ENCODE measurements at regions not wholly inside any gene's neighbourhood (a gene's known extent, or its start where the extent isn't known, plus 50 kb on each side); places are given as distances from the start of the nearest gene placed in this dataset.

DNA sequence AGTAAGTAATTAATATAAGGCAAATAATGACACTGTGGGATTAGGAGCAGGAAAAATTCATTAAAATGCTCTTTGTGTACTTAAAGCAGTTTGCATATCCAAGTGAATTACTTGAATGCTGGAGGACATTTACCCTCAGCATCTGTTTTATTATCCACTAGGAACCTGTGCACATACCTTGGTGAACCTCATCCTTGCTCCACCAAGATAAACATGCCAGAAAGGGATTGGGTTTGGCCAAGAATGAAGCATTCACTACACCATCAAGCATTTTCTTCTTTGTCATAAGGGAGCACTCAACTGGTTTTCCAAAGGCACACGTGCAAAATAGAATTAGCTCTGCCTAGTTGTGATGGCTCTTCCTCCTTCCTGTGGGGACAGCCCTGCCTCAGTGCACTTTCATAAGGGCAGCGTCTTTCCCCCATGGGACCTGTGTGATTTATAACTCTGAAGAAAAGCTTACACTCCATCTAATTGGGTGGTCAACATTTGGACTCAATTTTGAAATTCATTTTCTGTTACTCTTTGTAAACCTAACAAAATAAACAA, 291.7 kb downstream of the USP46 start:
- no peak overlapping the region for H3K4me3 ChIP-seq
- no peak overlapping the region for H3K4me2 ChIP-seq (ENCODE audit: insufficient read depth, low read length)
- H3K9ac ChIP-seq (ENCODE audit: insufficient read depth in 1 of 2, low read depth in 2 of 2, low read length in 2 of 2): no peak overlapping the region
- TF ChIP-seq ZNF695 (CRISPR knock-in tag; IDR thresholded peaks at IDR 0.05) (no peak), ZNF408 (CRISPR knock-in tag; IDR thresholded peaks at IDR 0.05; ENCODE audit: low read depth) (no peak)
- intact Hi-C loops (cut with micrococcal nuclease) (no loop called here), in situ Hi-C loops (cut with MboI) (no loop called here)
- DNase-seq (ENCODE audit: extremely low read depth in 1 of 4, low spot score in 3 of 4): no peak
- H3K9me3 ChIP-seq (replicated peaks; ENCODE audit: control insufficient read depth, insufficient read depth, low read depth, low read length): no peaks in the 10 kb centered on the region
- H2AFZ ChIP-seq (ENCODE audit: low read depth, low read length): no peak overlapping the region
- no TSS peak for BruUV-seq (replicated peaks)
- H3K79me2 ChIP-seq (ENCODE audit: control insufficient read depth, insufficient read depth, low read length): no peaks in the 10 kb centered on the region
- 0% methylated on average over 2 of the region's 2 CpGs for WGBS (ENCODE audit: insufficient coverage, low coverage, missing lambda C conversion rate)
- POLR2A ChIA-PET: no interaction called here
- no peak for FAIRE-seq
- no peaks in the 10 kb centered on the region; a peak in 1 of 5 replicates for H3K27me3 ChIP-seq (ENCODE audit: control insufficient read depth in 2 of 2, insufficient read depth in 2 of 2, low read length in 2 of 2)
- no peak for ATAC-seq
- no peaks in the 10 kb centered on the region for H3K9me1 ChIP-seq (ENCODE audit: control insufficient read depth, insufficient read depth, low read length)
- H3K27ac ChIP-seq (ENCODE audit: extremely low read depth, low read depth, low read length): no peak overlapping the region
- no peaks in the 10 kb centered on the region for H3K36me3 ChIP-seq (ENCODE audit: control insufficient read depth, insufficient read depth, low read length)
- no peaks in the 10 kb centered on the region; the same call in 1 of the 2 replicates for H4K20me1 ChIP-seq (replicated peaks; ENCODE audit: control insufficient read depth, insufficient read depth, low read length)
- CTCF ChIA-PET (ENCODE audit: low intra/inter-chr PET ratio): no interaction called here
- H3K4me1 ChIP-seq (replicated peaks in 1 of 2; ENCODE audit: control insufficient read depth in 2 of 2, insufficient read depth in 2 of 2, low read length in 2 of 2): no peaks in the 10 kb centered on the region

DNA sequence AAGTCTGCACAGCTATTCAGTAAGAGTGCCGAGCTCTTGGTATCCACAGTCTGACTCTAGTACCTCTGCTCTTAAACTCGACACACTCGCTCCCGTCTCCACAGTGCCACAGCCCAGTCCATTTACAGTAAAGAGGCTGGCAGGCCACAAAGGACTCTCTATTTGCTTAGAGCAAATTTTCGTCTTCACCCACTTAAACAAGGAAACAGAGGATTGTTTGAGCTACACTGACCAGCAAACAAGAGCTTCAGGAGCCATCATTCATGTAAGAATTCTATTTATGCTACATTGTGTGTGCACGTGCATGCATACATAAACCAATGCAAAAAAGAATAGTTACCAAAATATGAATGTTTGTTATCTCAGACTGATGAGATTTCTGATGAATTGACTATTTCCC, 290.2 kb downstream of the USP46 start:
- no TSS peak for BruUV-seq (replicated peaks)
- no peak overlapping the region for H3K9ac ChIP-seq (ENCODE audit: insufficient read depth in 1 of 2, low read depth in 2 of 2, low read length in 2 of 2)
- ChIA-PET CTCF (ENCODE audit: low intra/inter-chr PET ratio) (no interaction called here), POLR2A (no interaction called here)
- H3K36me3 ChIP-seq (ENCODE audit: control insufficient read depth, insufficient read depth, low read length): no peaks in the 10 kb centered on the region
- H3K79me2 ChIP-seq (ENCODE audit: control insufficient read depth, insufficient read depth, low read length): no peaks in the 10 kb centered on the region
- ATAC-seq: no peak
- H3K4me2 ChIP-seq (ENCODE audit: insufficient read depth, low read length): no peak overlapping the region
- H3K27me3 ChIP-seq (ENCODE audit: control insufficient read depth in 2 of 2, insufficient read depth in 2 of 2, low read length in 2 of 2): no peaks in the 10 kb centered on the region; a peak in 1 of 5 replicates
- H3K9me3 ChIP-seq (replicated peaks; ENCODE audit: control insufficient read depth, insufficient read depth, low read depth, low read length): no peaks in the 10 kb centered on the region
- intact Hi-C loops (cut with micrococcal nuclease) (no loop called here), in situ Hi-C loops (cut with MboI) (no loop called here)
- H4K20me1 ChIP-seq (replicated peaks; ENCODE audit: control insufficient read depth, insufficient read depth, low read length): no peaks in the 10 kb centered on the region; the same call in 1 of the 2 replicates
- no peak for DNase-seq (ENCODE audit: extremely low read depth in 1 of 4, low spot score in 3 of 4)
- no peak overlapping the region for H3K27ac ChIP-seq (ENCODE audit: extremely low read depth, low read depth, low read length)
- 0% methylated on average over 6 of the region's 6 CpGs for WGBS (ENCODE audit: insufficient coverage, low coverage, missing lambda C conversion rate)
- no peak for FAIRE-seq
- TF ChIP-seq ZNF41 (CRISPR knock-in tag; conservative IDR thresholded peaks at IDR 0.05): no peak
- no peaks in the 10 kb centered on the region for H3K9me1 ChIP-seq (ENCODE audit: control insufficient read depth, insufficient read depth, low read length)
- H3K4me1 ChIP-seq (replicated peaks in 1 of 2; ENCODE audit: control insufficient read depth in 2 of 2, insufficient read depth in 2 of 2, low read length in 2 of 2): no peaks in the 10 kb centered on the region
- no peak overlapping the region for H2AFZ ChIP-seq (ENCODE audit: low read depth, low read length)
- H3K4me3 ChIP-seq: no peak overlapping the region
